ENCODE measurements at regions not wholly inside any gene's neighbourhood (a gene's known extent, or its start where the extent isn't known, plus 50 kb on each side); places are given as distances from the start of the nearest gene placed in this dataset.

DNA sequence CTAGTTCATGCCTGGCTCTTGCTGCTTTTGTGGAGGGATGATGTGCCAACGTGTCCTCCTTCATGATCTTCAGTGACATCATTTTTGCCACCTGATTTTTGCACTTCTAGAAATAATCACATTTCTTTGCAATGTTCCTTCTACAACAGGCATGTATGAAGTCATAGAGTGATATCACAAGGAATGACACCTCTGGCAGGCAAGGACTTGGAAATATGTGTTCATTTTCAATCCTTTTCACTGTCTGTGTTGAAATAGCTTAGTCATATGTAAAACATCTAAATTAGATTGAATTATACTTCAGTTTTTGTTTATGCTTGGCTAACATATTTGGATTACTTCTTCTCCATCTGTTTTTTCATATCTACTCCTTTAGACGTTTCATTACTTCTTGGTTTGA lies 221.2 kb upstream of the STK26 start:
- peaks cover 0 to 10% (median 6%) of the 10 kb centered on the region in 4 donors for H3K4me1 ChIP-seq (ENCODE audit: control insufficient read depth in 4 of 4, insufficient read depth in 4 of 4, low read length in 3 of 4)
- no peak for TF ChIP-seq ZBTB33 (IDR thresholded peaks at IDR 0.05)
- no peak for TF ChIP-seq EGR1 (IDR thresholded peaks at IDR 0.05; ENCODE audit: low read depth in 2 of 2)
- no peak for TF ChIP-seq JUND (IDR thresholded peaks at IDR 0.05)
- no peak for TF ChIP-seq RXRA (IDR thresholded peaks at IDR 0.05)
- no peak for TF ChIP-seq RAD21 (IDR thresholded peaks at IDR 0.05)
- no peak for TF ChIP-seq HNF4A (conservative IDR thresholded peaks at IDR 0.05)
- TF ChIP-seq, protein P1, sequence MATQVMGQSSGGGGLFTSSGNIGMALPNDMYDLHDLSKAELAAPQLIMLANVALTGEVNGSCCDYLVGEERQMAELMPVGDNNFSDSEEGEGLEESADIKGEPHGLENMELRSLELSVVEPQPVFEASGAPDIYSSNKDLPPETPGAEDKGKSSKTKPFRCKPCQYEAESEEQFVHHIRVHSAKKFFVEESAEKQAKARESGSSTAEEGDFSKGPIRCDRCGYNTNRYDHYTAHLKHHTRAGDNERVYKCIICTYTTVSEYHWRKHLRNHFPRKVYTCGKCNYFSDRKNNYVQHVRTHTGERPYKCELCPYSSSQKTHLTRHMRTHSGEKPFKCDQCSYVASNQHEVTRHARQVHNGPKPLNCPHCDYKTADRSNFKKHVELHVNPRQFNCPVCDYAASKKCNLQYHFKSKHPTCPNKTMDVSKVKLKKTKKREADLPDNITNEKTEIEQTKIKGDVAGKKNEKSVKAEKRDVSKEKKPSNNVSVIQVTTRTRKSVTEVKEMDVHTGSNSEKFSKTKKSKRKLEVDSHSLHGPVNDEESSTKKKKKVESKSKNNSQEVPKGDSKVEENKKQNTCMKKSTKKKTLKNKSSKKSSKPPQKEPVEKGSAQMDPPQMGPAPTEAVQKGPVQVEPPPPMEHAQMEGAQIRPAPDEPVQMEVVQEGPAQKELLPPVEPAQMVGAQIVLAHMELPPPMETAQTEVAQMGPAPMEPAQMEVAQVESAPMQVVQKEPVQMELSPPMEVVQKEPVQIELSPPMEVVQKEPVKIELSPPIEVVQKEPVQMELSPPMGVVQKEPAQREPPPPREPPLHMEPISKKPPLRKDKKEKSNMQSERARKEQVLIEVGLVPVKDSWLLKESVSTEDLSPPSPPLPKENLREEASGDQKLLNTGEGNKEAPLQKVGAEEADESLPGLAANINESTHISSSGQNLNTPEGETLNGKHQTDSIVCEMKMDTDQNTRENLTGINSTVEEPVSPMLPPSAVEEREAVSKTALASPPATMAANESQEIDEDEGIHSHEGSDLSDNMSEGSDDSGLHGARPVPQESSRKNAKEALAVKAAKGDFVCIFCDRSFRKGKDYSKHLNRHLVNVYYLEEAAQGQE (IDR thresholded peaks at IDR 0.05): no peak
- TF ChIP-seq NR2F2 (IDR thresholded peaks at IDR 0.05): no peak
- TF ChIP-seq GABPA (IDR thresholded peaks at IDR 0.05 in 1 of 2, conservative IDR thresholded peaks at IDR 0.05 in 1 of 2): no peak
- H3K4me3 ChIP-seq (ENCODE audit: low read depth in 1 of 3, low read length in 3 of 3): no peak overlapping the region
- no peaks in the 10 kb centered on the region for H3K9me3 ChIP-seq (ENCODE audit: control insufficient read depth in 4 of 4, low read length in 3 of 4)
- peaks cover 0 to 3% (median 0%) of the 10 kb centered on the region in 4 donors for H3K27me3 ChIP-seq (ENCODE audit: control insufficient read depth in 4 of 4, insufficient read depth in 4 of 4, low read length in 3 of 4)
- H3K36me3 ChIP-seq (ENCODE audit: control insufficient read depth in 4 of 4, insufficient read depth in 3 of 4, low read depth in 1 of 4, low read length in 3 of 4): no peaks in the 10 kb centered on the region
- H3K9ac ChIP-seq (ENCODE audit: low read depth in 1 of 2, low read length in 2 of 2): no peak overlapping the region
- H3K27ac ChIP-seq (ENCODE audit: low read depth in 1 of 2, low read length in 2 of 2): no peak overlapping the region
- 77% methylated on average over 2 of the region's 2 CpGs for WGBS
- DNase-seq (ENCODE audit: low spot score): no peak

DNA sequence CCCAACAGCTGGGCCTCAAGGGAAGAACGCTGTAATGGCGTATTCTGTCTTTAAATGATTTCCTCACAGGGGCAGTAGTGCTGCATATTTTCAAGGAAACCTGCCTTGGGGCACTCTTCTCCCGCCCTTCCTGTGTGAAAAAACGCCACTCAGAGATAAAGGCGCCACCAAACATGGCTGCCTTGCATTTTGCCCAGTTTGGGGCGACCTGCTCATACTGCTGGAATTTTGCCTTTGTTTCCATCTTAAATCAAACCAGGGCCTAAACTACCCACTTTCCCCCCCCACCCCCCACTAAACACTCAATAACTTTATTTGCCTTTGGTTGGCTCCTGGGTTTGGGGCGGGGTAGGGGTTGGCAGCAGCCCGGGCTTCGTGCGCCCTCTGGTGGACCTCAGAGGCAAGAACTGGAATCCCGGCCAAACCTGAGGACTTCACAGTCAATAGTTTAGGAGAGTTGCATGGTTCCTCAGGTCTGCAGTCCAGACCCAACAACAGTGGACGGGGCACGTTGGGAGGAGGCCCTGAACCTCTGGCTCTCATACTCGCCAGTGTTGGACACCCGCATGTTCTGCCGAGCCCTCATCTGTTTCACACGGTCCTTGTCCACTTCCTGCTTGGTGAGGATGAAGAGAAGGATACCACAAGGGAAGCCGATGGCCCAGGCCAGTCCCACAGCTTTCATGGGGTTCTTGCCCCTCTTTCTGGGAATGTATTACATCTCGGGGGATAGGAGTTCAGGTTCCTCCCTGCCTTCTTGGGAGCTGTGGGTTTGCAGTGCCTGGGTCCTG lies 220.1 kb upstream of the STK26 start:
- H3K9me3 ChIP-seq (ENCODE audit: control insufficient read depth in 4 of 4, low read length in 3 of 4): no peaks in the 10 kb centered on the region
- no peak overlapping the region for H3K27ac ChIP-seq (ENCODE audit: low read depth in 1 of 2, low read length in 2 of 2)
- no peaks in the 10 kb centered on the region for H3K27me3 ChIP-seq (ENCODE audit: control insufficient read depth in 4 of 4, insufficient read depth in 4 of 4, low read length in 3 of 4)
- no peak for DNase-seq (ENCODE audit: low spot score)
- H3K4me1 ChIP-seq (ENCODE audit: control insufficient read depth in 4 of 4, insufficient read depth in 4 of 4, low read length in 3 of 4): peaks cover 0 to 10% (median 6%) of the 10 kb centered on the region in 4 donors
- H3K9ac ChIP-seq (ENCODE audit: low read depth in 1 of 2, low read length in 2 of 2): no peak overlapping the region
- no peaks in the 10 kb centered on the region for H3K36me3 ChIP-seq (ENCODE audit: control insufficient read depth in 4 of 4, insufficient read depth in 3 of 4, low read depth in 1 of 4, low read length in 3 of 4)
- 94% methylated on average over 19 of the region's 19 CpGs for WGBS
- peak overlapping the region in 2 of 3 donors; percentile 11 to 54 for H3K4me3 ChIP-seq (ENCODE audit: low read depth in 1 of 3, low read length in 3 of 3)
- TF ChIP-seq, protein P2, sequence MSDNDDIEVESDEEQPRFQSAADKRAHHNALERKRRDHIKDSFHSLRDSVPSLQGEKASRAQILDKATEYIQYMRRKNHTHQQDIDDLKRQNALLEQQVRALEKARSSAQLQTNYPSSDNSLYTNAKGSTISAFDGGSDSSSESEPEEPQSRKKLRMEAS (IDR thresholded peaks at IDR 0.05): no peak
- TF ChIP-seq ZBTB33 (IDR thresholded peaks at IDR 0.05) (no peak), JUND (IDR thresholded peaks at IDR 0.05) (no peak), TAF1 (conservative IDR thresholded peaks at IDR 0.05) (no peak), FOXA1 (IDR thresholded peaks at IDR 0.05) (no peak), YY1 (IDR thresholded peaks at IDR 0.05) (no peak), SP1 (IDR thresholded peaks at IDR 0.05) (peak; percentile 21), FOXA2 (IDR thresholded peaks at IDR 0.05) (no peak), NR2F2 (IDR thresholded peaks at IDR 0.05) (no peak), GABPA (IDR thresholded peaks at IDR 0.05 in 1 of 2, conservative IDR thresholded peaks at IDR 0.05 in 1 of 2) (no peak), RAD21 (IDR thresholded peaks at IDR 0.05) (peak in 1 of 2 donors; percentile 76), HNF4G (IDR thresholded peaks at IDR 0.05) (no peak), HNF4A (conservative IDR thresholded peaks at IDR 0.05) (no peak), RXRA (IDR thresholded peaks at IDR 0.05) (no peak), EGR1 (IDR thresholded peaks at IDR 0.05; ENCODE audit: low read depth in 2 of 2) (no peak)
- TF ChIP-seq, protein P1 (IDR thresholded peaks at IDR 0.05): no peak
- TF ChIP-seq, protein P3, sequence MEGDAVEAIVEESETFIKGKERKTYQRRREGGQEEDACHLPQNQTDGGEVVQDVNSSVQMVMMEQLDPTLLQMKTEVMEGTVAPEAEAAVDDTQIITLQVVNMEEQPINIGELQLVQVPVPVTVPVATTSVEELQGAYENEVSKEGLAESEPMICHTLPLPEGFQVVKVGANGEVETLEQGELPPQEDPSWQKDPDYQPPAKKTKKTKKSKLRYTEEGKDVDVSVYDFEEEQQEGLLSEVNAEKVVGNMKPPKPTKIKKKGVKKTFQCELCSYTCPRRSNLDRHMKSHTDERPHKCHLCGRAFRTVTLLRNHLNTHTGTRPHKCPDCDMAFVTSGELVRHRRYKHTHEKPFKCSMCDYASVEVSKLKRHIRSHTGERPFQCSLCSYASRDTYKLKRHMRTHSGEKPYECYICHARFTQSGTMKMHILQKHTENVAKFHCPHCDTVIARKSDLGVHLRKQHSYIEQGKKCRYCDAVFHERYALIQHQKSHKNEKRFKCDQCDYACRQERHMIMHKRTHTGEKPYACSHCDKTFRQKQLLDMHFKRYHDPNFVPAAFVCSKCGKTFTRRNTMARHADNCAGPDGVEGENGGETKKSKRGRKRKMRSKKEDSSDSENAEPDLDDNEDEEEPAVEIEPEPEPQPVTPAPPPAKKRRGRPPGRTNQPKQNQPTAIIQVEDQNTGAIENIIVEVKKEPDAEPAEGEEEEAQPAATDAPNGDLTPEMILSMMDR (IDR thresholded peaks at IDR 0.05; ENCODE audit: low read depth, low read length, missing input control): peak; percentile 21

Measured in liver (tissue), 8 donors.